Colonic mucosa (tissue), 4 donors: ENCODE measurements at regions not wholly inside any gene's neighbourhood (a gene's known extent, or its start where the extent isn't known, plus 50 kb on each side); places are given as distances from the start of the nearest gene placed in this dataset.

Source experiments
- DNase-seq: peaks from one replicate; pipeline ENCODE4 v3.0.0-alpha.2; 2020
- H3K27ac ChIP-seq: fragments of 200-600 bp; one replicate; pipeline ENCODE4 v1.8.0; 2021
- H3K27me3 ChIP-seq: fragments of 200-600 bp; one replicate; pipeline ENCODE4 v1.8.0; 2021
- H3K36me3 ChIP-seq: fragments of 200-600 bp; one replicate; pipeline ENCODE4 v1.8.0; 2021
- H3K4me1 ChIP-seq: fragments of 200-600 bp; one replicate; pipeline ENCODE4 v1.8.0; 2021; ENCODE audit warnings: mild to moderate bottlenecking
- H3K4me3 ChIP-seq: fragments of 200-600 bp; one replicate; pipeline ENCODE4 v1.8.0; 2021
- H3K9ac ChIP-seq, 2 donors: one replicate each; pipeline ENCODE4 v1.7.0; 2013; ENCODE audit warnings: control low read depth in 2 of 2, low read depth in 2 of 2, low read length in 2 of 2
- H3K9me3 ChIP-seq: fragments of 200-600 bp; one replicate; pipeline ENCODE4 v1.8.0; 2021
- intact Hi-C: fragments of 100-400 bp; cut with DNase I; formaldehyde crosslinking; loops from one replicate; pipeline ENCODE4 v1.14.1; 2022
- TF ChIP-seq, protein P1 (sequence below): fragments of 200-600 bp; IDR thresholded peaks from one replicate; pipeline ENCODE4 v1.8.0; 2022; ENCODE audit warnings: antibody characterized with exemption, mild to moderate bottlenecking
- donor health status: healthy.
- donor health status: DM: no; HTN: no; CAD: no.
- donor health status: DM: no; HTN: no; CAD: no.

DNA sequence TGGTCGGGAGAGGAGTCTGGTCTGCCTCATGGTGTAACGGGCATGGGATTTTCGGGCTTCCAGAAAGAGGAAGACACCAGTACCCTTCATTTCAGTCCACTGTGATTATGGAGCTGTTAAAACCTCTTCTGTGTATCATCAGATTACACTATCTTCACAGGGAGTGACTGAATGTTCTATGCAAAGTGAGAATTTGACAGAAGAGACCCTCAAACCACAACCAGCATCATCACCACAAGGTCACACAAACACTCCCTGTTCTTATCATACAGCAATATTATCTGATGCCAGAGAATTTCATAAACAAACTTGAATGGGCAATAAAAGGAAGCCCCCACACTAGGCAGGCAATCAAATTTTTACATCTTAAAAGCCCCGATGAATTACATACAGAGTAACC, 164.2 kb downstream of the PDGFRA start:
- no peaks in the 10 kb centered on the region for H3K27me3 ChIP-seq
- TF ChIP-seq, protein P1, sequence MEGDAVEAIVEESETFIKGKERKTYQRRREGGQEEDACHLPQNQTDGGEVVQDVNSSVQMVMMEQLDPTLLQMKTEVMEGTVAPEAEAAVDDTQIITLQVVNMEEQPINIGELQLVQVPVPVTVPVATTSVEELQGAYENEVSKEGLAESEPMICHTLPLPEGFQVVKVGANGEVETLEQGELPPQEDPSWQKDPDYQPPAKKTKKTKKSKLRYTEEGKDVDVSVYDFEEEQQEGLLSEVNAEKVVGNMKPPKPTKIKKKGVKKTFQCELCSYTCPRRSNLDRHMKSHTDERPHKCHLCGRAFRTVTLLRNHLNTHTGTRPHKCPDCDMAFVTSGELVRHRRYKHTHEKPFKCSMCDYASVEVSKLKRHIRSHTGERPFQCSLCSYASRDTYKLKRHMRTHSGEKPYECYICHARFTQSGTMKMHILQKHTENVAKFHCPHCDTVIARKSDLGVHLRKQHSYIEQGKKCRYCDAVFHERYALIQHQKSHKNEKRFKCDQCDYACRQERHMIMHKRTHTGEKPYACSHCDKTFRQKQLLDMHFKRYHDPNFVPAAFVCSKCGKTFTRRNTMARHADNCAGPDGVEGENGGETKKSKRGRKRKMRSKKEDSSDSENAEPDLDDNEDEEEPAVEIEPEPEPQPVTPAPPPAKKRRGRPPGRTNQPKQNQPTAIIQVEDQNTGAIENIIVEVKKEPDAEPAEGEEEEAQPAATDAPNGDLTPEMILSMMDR = no peak
- no peak overlapping the region for H3K27ac ChIP-seq
- H3K36me3 ChIP-seq = no peaks in the 10 kb centered on the region
- intact Hi-C loops = no loop called here
- DNase-seq = no peak
- H3K4me3 ChIP-seq = no peak overlapping the region
- no peaks in the 10 kb centered on the region for H3K4me1 ChIP-seq
- H3K9me3 ChIP-seq = no peaks in the 10 kb centered on the region
- H3K9ac ChIP-seq = no peak overlapping the region

DNA sequence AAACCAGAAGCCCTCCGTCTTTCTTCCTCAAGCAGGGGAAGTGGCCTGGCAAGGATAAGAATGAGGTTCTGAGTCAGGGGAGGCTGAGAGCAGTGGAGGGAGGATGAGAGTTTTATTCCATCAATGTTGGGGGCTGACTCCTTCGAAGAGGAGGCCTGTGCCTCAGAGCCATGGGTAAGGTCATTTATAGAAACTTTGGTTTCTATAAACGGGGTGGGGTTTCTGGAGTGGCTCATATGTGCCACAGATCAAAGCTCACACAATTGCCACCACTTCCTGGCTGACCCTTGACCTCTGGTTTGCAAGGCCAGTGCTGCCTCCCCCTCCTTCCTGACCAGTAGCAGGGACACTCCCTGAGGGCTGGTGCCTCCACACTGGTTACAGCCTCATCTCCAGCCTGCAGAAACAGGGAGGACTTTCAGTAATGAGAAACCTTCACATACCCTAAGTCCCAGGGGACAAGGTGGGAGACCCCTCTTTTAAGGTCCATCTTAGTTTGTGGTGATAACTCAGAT, 166.0 kb downstream of the PDGFRA start:
- Histone ChIP-seq H3K4me3 (no peak overlapping the region), H3K27ac (no peak overlapping the region), H3K9ac (no peak overlapping the region), H3K9me3 (no peaks in the 10 kb centered on the region), H3K27me3 (no peaks in the 10 kb centered on the region), H3K36me3 (no peaks in the 10 kb centered on the region), H3K4me1 (no peaks in the 10 kb centered on the region)
- TF ChIP-seq, protein P1 = no peak
- intact Hi-C loops = no loop called here
- no peak for DNase-seq

DNA sequence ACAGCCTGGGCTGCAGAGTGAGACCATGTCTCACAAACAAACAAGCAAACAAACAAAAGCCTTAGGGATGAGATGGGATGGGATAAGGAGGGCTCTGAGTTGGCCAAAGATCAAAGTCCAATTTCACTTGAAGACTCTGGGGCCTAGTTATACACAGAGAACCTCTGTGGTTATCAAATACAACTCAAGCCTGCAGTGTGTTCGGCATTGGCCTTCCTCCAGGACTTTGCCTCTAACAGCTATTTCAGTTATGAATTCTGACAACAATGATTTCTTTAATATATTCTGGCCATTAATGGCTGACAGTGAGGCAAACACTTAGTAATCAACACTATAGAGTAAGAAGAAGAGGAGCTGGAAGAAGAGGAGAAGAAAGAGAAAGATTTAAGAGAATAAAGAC, 171.1 kb downstream of the PDGFRA start:
- H3K9ac ChIP-seq = no peak overlapping the region
- intact Hi-C loops = no loop called here
- H3K27ac ChIP-seq = no peak overlapping the region
- no peak for DNase-seq
- H3K27me3 ChIP-seq = no peaks in the 10 kb centered on the region
- no peak overlapping the region for H3K4me3 ChIP-seq
- H3K36me3 ChIP-seq = no peaks in the 10 kb centered on the region
- no peaks in the 10 kb centered on the region for H3K4me1 ChIP-seq
- H3K9me3 ChIP-seq = no peaks in the 10 kb centered on the region
- TF ChIP-seq, protein P1 = no peak

DNA sequence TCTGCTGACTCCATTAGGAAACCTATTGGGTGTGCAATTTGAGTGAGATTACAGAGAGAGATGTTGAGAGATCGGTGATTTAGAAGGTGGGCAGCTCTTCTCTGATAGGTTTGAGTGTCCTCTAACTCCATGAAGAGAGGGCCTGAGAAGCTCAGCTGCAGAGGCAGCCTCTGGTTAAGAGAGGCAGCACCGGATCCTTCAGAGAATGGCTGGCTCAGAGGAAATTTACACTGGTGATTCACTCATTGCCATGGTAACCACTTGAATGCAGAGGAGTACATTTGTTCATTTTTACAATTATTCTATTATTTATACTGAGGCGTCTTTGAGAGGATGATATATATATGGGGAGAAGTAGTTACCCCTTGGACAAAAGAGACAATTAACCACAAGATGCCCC, 171.7 kb downstream of the PDGFRA start:
- H3K9me3 ChIP-seq = no peaks in the 10 kb centered on the region
- H3K27me3 ChIP-seq = no peaks in the 10 kb centered on the region
- H3K27ac ChIP-seq = no peak overlapping the region
- intact Hi-C loops = no loop called here
- no peaks in the 10 kb centered on the region for H3K36me3 ChIP-seq
- TF ChIP-seq, protein P1 = no peak
- no peak for DNase-seq
- no peak overlapping the region for H3K4me3 ChIP-seq
- H3K9ac ChIP-seq = no peak overlapping the region
- H3K4me1 ChIP-seq = no peaks in the 10 kb centered on the region

DNA sequence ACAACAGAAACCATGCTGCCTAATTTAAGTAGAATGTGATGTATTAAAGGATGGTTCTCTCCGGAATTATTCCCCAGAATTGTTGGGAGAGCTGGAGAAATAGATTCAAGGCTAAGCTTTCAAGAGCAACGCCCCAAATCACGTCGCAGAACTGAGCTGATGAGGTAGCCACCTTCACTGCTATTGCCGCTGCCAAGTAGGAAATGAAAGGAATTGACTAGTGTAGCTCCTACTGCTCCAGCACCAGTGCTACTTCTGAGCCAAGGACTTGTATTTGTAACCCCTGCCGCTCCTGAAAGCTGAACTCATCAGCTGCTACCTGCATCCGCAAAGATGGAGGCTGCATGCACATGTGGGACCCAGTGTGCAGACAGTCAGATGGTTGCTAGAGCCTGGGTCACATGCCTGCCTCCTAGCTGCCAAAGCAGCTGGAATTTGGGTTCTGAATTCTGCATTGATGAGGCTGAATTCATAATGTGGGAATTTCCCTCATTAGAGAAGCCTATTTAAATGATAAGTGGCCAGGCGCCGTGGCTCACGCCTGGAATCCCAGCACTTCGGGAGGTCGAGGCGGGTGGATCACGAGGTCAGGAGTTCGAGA, 173.9 kb downstream of the PDGFRA start:
- TF ChIP-seq, protein P1 = no peak
- intact Hi-C loops = no loop called here
- Histone ChIP-seq H3K27ac (no peak overlapping the region), H3K4me1 (no peaks in the 10 kb centered on the region), H3K36me3 (no peaks in the 10 kb centered on the region), H3K27me3 (no peaks in the 10 kb centered on the region), H3K9me3 (no peaks in the 10 kb centered on the region), H3K4me3 (no peak overlapping the region), H3K9ac (no peak overlapping the region)
- no peak for DNase-seq
